ENCODE measurements at regions not wholly inside any gene's neighbourhood (a gene's known extent, or its start where the extent isn't known, plus 50 kb on each side); places are given as distances from the start of the nearest gene placed in this dataset.

GRCh38 chr3:174775603-174776002 is 83.5 kb upstream of the NAALADL2 start:
- TF ChIP-seq, protein P1, sequence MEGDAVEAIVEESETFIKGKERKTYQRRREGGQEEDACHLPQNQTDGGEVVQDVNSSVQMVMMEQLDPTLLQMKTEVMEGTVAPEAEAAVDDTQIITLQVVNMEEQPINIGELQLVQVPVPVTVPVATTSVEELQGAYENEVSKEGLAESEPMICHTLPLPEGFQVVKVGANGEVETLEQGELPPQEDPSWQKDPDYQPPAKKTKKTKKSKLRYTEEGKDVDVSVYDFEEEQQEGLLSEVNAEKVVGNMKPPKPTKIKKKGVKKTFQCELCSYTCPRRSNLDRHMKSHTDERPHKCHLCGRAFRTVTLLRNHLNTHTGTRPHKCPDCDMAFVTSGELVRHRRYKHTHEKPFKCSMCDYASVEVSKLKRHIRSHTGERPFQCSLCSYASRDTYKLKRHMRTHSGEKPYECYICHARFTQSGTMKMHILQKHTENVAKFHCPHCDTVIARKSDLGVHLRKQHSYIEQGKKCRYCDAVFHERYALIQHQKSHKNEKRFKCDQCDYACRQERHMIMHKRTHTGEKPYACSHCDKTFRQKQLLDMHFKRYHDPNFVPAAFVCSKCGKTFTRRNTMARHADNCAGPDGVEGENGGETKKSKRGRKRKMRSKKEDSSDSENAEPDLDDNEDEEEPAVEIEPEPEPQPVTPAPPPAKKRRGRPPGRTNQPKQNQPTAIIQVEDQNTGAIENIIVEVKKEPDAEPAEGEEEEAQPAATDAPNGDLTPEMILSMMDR (conservative IDR thresholded peaks at IDR 0.05 in 1 of 2, IDR thresholded peaks at IDR 0.05 in 1 of 2; ENCODE audit: low read depth in 1 of 2, low read length in 2 of 2): no peak
- TF ChIP-seq EZH2 (IDR thresholded peaks at IDR 0.05; ENCODE audit: low read length, missing control alignments): no peak

All from fibroblast of lung (primary cell).